ENCODE measurements at regions not wholly inside any gene's neighbourhood (a gene's known extent, or its start where the extent isn't known, plus 50 kb on each side); places are given as distances from the start of the nearest gene placed in this dataset.

DNA sequence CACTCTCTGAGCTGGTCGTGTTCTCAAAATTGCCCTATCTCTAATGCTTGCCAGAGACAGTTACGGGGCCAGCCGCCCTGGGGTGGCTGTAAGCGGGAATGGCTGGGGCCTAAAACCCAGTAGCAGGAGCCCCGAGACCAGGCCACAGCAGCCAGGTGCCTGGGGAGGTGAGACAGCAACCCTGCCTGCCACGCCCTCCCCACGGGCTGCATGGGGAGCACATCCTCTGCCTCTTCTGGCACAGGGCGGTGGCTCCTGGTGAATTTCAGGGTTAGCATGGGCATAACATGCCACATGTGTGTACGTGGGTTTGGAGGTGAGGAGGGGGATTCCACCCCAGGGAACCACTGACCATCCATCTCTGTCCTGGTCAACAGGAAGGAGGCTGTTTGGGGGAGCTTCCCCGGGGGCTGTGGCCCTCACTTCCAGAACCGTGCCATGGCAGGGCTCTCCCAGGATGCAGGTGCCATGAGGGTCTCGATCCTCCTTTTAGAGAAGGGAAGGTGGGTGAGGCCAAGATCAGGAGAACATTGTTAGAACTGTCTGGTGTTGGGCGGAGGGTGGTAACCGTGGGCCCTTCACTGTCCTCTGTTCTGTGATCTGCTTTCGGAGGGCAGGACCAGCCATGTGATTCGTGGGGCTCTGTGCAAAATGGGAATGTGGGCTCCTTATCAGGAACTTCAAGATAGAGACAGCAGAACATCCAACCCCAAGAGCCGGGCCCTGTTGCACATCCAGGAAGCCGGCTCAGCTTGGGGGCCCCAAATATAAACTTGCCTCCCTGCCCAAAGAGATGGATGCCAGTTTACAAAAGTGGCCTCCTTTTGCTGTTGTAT, 312.2 kb upstream of the DIO3 start:
- TF ChIP-seq, protein P1, sequence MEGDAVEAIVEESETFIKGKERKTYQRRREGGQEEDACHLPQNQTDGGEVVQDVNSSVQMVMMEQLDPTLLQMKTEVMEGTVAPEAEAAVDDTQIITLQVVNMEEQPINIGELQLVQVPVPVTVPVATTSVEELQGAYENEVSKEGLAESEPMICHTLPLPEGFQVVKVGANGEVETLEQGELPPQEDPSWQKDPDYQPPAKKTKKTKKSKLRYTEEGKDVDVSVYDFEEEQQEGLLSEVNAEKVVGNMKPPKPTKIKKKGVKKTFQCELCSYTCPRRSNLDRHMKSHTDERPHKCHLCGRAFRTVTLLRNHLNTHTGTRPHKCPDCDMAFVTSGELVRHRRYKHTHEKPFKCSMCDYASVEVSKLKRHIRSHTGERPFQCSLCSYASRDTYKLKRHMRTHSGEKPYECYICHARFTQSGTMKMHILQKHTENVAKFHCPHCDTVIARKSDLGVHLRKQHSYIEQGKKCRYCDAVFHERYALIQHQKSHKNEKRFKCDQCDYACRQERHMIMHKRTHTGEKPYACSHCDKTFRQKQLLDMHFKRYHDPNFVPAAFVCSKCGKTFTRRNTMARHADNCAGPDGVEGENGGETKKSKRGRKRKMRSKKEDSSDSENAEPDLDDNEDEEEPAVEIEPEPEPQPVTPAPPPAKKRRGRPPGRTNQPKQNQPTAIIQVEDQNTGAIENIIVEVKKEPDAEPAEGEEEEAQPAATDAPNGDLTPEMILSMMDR (IDR thresholded peaks at IDR 0.05; ENCODE audit: low read length) = no peak
- no peak for TF ChIP-seq EZH2phosphoT487 (IDR thresholded peaks at IDR 0.05; ENCODE audit: low read length)
- TF ChIP-seq EZH2 (optimal IDR thresholded peaks at IDR 0.05; ENCODE audit: low read depth, low read length) = no peak

Data from MM.1S (cell line).